GM18505 (cell line): ENCODE measurements at regions not wholly inside any gene's neighbourhood (a gene's known extent, or its start where the extent isn't known, plus 50 kb on each side); places are given as distances from the start of the nearest gene placed in this dataset.
"Not testable (repeated sequence)": the region's sequence is repeated elsewhere in the genome, so short reads cannot be mapped to it uniquely, and the experiment has no call there.

ENCODE experiments used
- ATAC-seq: cut with Tn5 transposase; IDR thresholded peaks from one replicate; pipeline ENCODE4 v1.9.1; 2021; ENCODE audit not compliant: unreplicated experiment
- POLR2A ChIP-seq: IDR thresholded peaks from 4 replicates; pipeline ENCODE4 v1.6.1; 2011; ENCODE audit warnings: borderline replicate concordance; ENCODE audit not compliant: insufficient read depth, insufficient read length; ENCODE audit errors: extremely low read depth

DNA sequence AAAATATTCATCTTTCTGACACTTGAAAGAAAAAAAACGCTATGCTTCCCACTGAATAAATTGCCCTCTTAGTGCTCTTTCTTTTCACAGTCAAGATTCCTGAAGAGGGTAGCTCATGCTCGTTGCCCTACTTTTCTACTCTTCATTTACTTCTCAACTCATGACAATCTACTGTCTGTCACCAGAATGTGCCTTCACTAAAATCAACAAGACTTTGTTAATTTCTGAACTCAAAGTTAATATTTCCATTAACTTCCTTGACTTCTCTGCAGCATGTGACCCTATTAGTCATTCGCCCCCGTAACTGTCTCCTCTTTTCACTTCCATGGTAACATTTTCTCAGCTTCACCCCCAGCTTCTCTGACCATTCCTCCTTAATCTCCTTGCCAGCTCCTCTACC, 98.9 kb upstream of the MAPRE2 start:
- TF ChIP-seq POLR2A, result no peak
- no peak for ATAC-seq

GRCh38 chr18:34942975-34943374, 98.2 kb upstream of the MAPRE2 start:
- no peak for TF ChIP-seq POLR2A
- ATAC-seq, result no peak

DNA sequence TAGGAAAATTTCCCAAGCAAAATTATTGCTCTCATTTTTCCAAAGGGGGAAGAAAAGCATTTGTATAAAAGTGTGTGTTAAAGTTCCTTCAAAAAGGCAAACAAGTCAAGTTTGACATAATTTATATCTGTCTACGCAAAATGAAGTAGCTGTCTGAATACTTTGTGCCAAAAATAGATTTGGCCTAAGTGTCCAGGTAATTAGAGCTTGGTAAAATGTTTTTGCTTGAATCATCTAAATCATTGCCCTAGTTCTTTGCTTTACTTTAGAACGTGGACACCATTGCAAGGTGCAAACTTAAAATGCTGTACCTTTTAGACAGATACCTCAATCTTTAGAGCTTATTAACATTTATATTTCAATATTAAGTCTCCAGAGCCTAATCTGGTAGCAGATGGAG, 97.6 kb upstream of the MAPRE2 start:
- no peak for ATAC-seq
- no peak for TF ChIP-seq POLR2A

DNA sequence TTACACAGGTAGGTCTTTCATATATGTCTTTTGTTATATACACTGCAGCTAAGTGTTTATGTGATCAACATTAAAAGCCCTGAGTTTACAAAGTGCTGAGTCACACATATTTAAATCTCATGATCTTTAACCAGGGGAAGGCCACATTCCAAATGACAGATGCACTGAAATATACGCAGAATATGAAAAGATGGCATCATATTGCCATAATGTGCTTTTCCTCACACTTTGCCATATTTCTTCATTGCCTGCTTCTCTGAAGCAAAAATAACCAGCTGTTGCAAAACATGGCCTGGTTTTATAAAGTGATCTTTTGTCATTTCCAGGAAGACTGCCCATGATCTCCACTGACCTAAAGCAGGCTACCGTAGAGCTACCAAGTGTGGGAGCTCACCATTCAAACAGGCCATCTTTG, 93.5 kb upstream of the MAPRE2 start:
- no peak for ATAC-seq
- no peak for TF ChIP-seq POLR2A

DNA sequence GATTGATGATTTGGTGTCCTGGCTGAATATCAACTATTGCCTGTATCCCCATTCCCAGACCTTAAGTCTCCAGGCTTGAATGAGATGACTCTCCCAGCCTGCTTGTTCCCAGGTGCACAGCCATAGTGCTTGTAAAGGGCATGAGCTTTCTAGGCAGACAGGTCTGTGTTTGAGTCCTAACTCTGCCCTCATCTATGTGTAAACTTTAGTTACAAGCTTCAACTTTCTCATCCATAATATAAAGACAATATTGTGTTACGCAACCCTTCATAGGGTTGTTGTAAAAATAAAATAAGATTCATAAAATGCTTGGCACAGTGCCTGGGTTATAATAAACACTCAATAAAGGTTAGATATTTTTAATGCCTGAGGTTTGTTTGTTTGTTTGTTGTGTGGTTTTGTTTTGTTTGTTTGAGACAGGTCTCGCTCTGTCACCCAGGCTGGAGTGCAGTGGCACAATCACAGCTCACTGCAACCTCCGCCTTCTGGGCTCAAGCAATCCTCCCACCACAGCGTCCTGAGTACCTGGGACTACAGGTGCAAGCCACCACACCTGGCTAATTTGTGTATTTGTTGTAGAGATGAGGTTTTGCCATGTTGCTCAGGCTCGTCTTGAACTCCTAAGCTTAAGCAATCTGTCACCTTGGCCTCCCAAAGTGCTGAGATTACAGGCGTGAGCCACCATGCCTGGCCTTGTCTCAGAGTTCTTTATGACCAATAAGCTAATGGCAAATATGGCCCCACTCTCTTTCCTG, 89.4 kb upstream of the MAPRE2 start:
- ATAC-seq, result no peak
- no peak for TF ChIP-seq POLR2A

DNA sequence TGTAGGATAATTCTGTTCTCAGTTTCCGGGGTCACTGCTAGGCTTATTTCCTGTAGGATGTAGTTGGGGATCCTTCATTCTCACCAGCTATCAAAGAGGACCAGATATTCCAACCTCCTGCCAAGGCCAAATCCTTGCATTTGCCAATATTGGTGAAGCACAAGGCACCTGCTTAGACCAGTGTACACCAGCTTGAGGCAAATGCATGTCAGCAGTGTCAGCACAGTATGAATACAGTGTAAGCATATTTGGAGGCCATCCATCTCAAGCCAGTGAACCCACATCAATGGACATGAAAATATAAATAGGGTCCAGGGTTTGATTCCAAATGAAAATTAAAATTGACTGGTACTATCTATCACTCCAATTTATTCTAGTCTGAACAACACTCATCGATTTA, 88.0 kb upstream of the MAPRE2 start:
- TF ChIP-seq POLR2A, result no peak
- ATAC-seq, result no peak

DNA sequence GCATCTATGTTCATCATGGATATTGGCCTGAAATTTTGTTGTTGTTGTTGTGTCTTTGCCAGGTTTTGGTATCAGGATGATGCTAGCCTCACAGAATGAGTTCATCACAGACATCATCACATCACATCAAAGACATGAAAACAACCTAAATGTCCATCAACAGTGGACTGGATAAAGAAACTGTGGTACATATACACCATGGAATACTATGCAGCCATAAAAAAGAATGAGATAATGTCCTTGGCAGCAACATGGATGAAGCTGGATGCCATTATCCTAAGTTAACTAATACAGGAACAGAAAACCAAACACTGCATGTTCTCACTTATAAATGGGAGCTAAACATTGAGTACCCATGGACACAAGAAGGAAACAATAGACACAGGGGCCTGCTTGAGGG, 85.7 kb upstream of the MAPRE2 start:
- not testable (repeated sequence) for ATAC-seq

DNA sequence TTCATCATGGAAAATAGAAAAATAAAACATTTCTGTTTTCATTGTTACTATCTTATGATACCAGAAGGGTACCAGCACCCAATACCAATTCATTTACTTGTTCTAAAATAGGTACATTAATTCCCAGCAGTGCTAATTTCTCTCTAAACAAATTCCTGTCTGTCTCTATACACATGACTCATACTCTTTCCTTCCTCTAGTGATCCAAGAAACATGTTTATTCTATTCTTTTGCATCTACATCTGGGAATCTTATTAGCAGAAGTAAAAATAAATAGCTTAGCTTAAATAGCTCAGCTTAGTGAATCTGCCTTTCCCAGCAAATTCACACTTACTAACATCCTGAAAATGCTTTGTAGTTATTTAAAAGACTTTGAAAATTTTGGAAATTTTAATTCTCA, 84.5 kb upstream of the MAPRE2 start:
- ATAC-seq, result no peak
- no peak for TF ChIP-seq POLR2A

DNA sequence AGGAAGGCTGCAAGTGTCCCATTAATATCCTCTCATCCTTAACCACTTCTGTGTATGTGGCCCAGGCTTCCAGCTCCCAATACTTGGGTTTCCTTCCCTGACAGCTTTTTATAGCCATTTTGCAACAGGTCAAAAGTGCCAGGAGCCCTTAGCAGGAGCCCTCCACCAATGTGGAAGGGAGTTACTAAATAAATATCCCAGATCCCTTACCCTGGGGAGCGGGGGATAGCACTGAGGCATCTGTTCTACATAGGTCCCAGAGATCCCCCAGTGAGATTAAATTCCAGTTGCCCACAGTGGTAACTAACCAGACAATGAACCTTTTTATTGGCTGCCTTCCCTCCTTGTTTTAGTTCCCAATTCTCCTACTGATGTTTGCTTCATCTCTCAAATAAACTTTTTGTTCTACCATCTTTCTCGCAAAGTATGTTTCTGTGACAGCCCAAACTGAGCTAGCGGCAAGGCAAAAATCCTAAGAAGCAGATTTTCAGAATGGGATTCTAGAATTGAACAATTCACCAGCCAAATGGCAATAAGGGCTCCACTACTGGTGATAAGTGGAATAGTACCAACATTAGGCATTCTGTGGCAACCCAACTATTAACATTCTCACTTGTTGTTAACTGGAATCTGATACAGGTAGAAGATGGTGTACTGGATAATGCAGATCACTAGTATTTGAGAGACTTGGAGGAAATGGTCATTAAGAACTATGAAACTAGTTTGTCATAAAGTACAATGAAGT, 83.9 kb upstream of the MAPRE2 start:
- TF ChIP-seq POLR2A, result no peak
- ATAC-seq, result no peak

- TF ChIP-seq POLR2A, result no peak
- no peak for ATAC-seq
These were observed 83.4 kb upstream of the MAPRE2 start for GRCh38 chr18:34957864-34958259.

- ATAC-seq, result no peak
- TF ChIP-seq POLR2A, result no peak
These were observed 81.9 kb upstream of the MAPRE2 start for GRCh38 chr18:34959211-34959829.

GRCh38 chr18:34959989-34960388, 81.2 kb upstream of the MAPRE2 start:
- ATAC-seq, result no peak
- no peak for TF ChIP-seq POLR2A

GRCh38 chr18:34965108-34965507, 76.1 kb upstream of the MAPRE2 start:
- no peak for ATAC-seq
- no peak for TF ChIP-seq POLR2A

DNA sequence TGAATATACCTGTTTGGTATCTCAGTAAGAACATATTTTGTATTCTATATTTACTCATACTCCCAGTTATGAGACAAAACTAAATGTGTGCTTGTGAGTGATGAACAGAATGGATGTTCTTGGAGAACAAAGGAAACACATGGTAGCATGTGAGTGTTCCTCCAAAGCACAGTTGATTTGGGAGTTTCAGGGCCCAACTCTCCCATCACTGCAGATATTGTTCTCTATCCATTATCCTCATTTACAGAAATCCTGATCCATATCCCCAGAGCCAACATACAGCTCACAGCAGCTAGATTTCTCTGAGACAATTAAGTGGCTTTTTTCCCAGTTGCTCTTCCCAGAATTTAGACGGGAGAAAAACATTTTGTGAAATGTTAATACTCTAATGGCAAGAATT, 75.6 kb upstream of the MAPRE2 start:
- no peak for TF ChIP-seq POLR2A
- ATAC-seq, result no peak
